HFFc6 (cell line): ENCODE measurements at regions not wholly inside any gene's neighbourhood (a gene's known extent, or its start where the extent isn't known, plus 50 kb on each side); places are given as distances from the start of the nearest gene placed in this dataset.

Experiments used
- DNase-seq: peaks from one replicate; pipeline ENCODE4 v3.0.0-alpha.2; 2018
- H3K27ac Mint-ChIP-seq: 2 replicates; pipeline ENCODE4 v1.8.0; 2020; ENCODE audit warnings: mild to moderate bottlenecking, mixed read lengths
- H3K27me3 Mint-ChIP-seq: 2 replicates; pipeline ENCODE4 v1.8.0; 2021; ENCODE audit warnings: mild to moderate bottlenecking, moderate library complexity, mixed read lengths; ENCODE audit not compliant: insufficient read depth
- H3K36me3 Mint-ChIP-seq: 2 replicates; pipeline ENCODE4 v1.8.0; 2021; ENCODE audit warnings: low read depth, mixed read lengths
- H3K4me1 Mint-ChIP-seq: 2 replicates; pipeline ENCODE4 v1.8.0; 2020; ENCODE audit warnings: low read depth, mixed read lengths
- H3K4me3 Mint-ChIP-seq: 2 replicates; pipeline ENCODE4 v1.8.0; 2020; ENCODE audit warnings: mild to moderate bottlenecking, moderate library complexity, mixed read lengths
- H3K9me3 Mint-ChIP-seq: 2 replicates; pipeline ENCODE4 v1.8.0; 2020; ENCODE audit warnings: mild to moderate bottlenecking, mixed read lengths
- TF ChIP-seq, protein P1 (sequence below): fragments of 200-600 bp; sonication (generic); IDR thresholded peaks from 2 replicates; pipeline ENCODE4 v1.5.0; 2021; ENCODE audit warnings: antibody characterized with exemption, mild to moderate bottlenecking

DNA sequence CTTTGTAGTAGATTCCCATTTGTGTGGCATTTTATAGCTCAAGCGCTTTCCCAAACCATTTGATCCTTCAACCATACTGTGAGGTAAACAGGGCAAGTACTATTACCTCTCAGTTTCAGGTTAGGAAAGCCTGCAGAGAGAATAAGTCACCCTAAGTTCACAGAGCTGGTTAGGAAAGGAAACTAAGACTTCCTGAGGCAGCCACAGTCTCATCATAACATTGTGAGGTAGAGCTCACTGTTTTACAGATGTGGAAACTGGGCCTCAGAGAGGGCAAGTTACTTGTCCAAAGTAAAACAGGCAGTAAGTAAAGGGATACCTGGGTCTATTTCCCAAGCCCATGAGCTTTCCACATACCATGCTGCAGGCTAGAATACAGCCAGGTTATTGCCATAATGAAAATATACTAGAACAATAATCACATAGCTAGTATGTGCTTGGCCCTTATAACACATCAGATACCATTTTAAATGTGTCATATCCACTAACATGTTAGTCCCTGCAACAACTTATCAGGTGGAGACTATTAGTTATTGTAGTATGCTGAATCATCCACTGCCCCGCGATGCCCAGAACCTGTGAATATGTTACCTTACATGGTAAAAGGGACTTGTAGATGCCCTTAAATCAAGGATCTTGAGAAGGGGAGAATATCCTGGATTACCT lies 150.9 kb upstream of the GRIP1 start:
- TF ChIP-seq, protein P1, sequence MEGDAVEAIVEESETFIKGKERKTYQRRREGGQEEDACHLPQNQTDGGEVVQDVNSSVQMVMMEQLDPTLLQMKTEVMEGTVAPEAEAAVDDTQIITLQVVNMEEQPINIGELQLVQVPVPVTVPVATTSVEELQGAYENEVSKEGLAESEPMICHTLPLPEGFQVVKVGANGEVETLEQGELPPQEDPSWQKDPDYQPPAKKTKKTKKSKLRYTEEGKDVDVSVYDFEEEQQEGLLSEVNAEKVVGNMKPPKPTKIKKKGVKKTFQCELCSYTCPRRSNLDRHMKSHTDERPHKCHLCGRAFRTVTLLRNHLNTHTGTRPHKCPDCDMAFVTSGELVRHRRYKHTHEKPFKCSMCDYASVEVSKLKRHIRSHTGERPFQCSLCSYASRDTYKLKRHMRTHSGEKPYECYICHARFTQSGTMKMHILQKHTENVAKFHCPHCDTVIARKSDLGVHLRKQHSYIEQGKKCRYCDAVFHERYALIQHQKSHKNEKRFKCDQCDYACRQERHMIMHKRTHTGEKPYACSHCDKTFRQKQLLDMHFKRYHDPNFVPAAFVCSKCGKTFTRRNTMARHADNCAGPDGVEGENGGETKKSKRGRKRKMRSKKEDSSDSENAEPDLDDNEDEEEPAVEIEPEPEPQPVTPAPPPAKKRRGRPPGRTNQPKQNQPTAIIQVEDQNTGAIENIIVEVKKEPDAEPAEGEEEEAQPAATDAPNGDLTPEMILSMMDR, result no peak
- Mint-ChIP-seq H3K9me3 (peaks cover 28% of the 10 kb centered on the region), H3K27me3 (no peaks in the 10 kb centered on the region), H3K4me3 (no peak overlapping the region), H3K4me1 (no peaks in the 10 kb centered on the region), H3K36me3 (no peaks in the 10 kb centered on the region), H3K27ac (no peak overlapping the region)
- no peak for DNase-seq

DNA sequence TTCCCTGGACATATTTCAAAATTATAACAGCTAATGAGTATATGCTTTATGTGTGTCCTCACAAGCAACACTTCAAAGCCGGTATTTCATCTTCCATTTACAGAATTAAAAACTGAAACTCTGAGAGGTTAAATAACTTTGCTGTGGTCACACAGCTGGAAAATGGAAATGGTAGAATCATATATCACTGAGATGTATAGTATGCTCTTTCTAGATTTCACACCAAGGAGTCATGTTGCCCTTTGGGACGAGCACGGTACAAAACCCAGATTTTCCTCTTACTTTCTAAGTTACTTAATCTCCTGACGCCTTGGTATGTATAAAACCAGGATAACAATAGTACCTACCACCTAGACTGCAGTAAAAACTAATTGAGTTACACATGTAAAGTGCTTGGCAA lies 152.6 kb upstream of the GRIP1 start:
- TF ChIP-seq, protein P1, result no peak
- no peaks in the 10 kb centered on the region for H3K4me1 Mint-ChIP-seq
- H3K27me3 Mint-ChIP-seq, result no peaks in the 10 kb centered on the region
- no peak overlapping the region for H3K4me3 Mint-ChIP-seq
- H3K9me3 Mint-ChIP-seq, result peaks cover 20% of the 10 kb centered on the region
- DNase-seq, result no peak
- no peaks in the 10 kb centered on the region for H3K36me3 Mint-ChIP-seq
- no peak overlapping the region for H3K27ac Mint-ChIP-seq

DNA sequence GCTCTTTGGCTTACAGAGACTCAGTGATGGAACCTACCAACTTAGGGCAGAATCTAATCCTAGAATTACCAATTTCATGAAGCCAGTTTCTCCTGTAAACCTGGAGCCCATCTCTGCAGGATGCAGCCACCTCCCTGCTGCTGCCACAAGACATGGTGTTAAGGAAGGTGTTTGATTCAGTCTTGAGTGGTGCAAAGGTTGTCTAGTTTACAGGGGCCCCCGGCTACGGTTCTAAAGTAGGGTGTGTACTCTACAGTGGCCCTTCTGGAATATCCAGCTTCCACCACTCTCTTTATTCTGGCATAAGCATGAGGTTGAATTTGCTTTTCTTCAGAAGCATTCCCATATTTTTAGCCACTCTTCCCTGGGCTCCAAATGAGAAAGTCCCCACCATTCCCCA lies 154.1 kb upstream of the GRIP1 start:
- Mint-ChIP-seq H3K27ac (no peak overlapping the region), H3K9me3 (peaks cover 26% of the 10 kb centered on the region), H3K4me3 (no peak overlapping the region), H3K4me1 (no peaks in the 10 kb centered on the region), H3K36me3 (no peaks in the 10 kb centered on the region), H3K27me3 (no peaks in the 10 kb centered on the region)
- no peak for DNase-seq
- TF ChIP-seq, protein P1, result no peak

DNA sequence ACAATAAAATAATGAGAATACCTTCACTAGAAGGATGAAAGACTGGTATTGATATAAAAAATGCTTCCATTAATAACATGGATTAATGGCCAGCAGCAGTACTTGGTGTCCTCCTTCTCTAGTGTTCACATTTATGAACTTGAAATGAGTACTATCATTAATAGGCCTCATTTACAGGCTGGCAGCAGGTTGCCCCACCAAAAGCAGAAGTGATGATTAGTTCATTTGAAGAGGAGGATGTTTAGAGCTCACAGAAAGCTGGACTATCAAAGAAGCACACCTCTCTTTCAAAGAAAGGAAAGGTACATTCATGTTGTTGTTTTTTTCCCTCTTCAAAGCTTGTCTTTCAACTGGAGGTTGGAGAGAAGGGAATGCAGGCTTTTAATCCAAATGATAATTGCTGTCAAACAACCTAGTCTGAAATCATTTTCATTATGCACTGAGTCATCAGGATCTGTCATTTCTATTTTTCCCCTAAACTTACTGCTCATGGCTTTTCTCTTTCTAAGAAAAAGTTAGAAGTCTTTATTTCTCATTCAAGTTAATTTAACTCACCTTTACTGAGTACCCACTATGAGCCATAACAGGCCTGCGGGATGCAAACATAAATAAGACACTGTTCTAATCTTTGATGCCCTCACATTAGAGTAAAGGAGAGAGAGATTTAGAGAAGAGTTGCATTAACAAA lies 157.9 kb upstream of the GRIP1 start:
- TF ChIP-seq, protein P1, result no peak
- no peak for DNase-seq
- Mint-ChIP-seq H3K4me1 (no peaks in the 10 kb centered on the region), H3K9me3 (peaks cover 15% of the 10 kb centered on the region), H3K27ac (no peak overlapping the region), H3K27me3 (no peaks in the 10 kb centered on the region), H3K4me3 (no peak overlapping the region), H3K36me3 (no peaks in the 10 kb centered on the region)

DNA sequence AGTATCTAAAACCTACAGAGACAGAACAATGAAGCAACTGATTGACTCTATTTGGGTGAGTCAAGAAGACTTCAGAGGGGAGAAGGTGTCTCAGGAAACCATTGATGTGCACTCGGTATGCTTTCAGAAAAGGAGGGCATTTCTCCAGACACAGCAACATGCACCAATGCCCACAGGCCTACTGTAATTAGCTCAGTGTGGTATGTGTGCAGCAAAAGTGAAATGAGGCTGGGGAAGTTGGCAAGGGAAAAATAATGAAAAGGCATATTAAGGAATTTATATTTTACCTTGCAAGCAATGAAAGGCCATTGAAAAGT lies 158.4 kb upstream of the GRIP1 start:
- H3K36me3 Mint-ChIP-seq, result no peaks in the 10 kb centered on the region
- no peak for DNase-seq
- H3K4me1 Mint-ChIP-seq, result no peaks in the 10 kb centered on the region
- H3K4me3 Mint-ChIP-seq, result no peak overlapping the region
- no peak overlapping the region for H3K27ac Mint-ChIP-seq
- peaks cover 15% of the 10 kb centered on the region for H3K9me3 Mint-ChIP-seq
- TF ChIP-seq, protein P1, result no peak
- no peaks in the 10 kb centered on the region for H3K27me3 Mint-ChIP-seq
